ENCODE measurements at regions not wholly inside any gene's neighbourhood (a gene's known extent, or its start where the extent isn't known, plus 50 kb on each side); places are given as distances from the start of the nearest gene placed in this dataset.

GRCh38 chr3:5347486-5347885 is 160.0 kb downstream of the EDEM1 start:
- no peak overlapping the region for H3K27ac ChIP-seq
- H3K4me1 ChIP-seq, result no peaks in the 10 kb centered on the region
- H3K27me3 ChIP-seq, result no peaks in the 10 kb centered on the region
- intact Hi-C loops (cut with DNase I; ENCODE audit: low total_unique reads), result no loop called here
- H3K9me3 ChIP-seq, result no peaks in the 10 kb centered on the region
- H3K4me3 ChIP-seq, result no peak overlapping the region
- TF ChIP-seq POLR2AphosphoS5 (IDR thresholded peaks at IDR 0.05) (no peak), CTCF (IDR thresholded peaks at IDR 0.05) (no peak), POLR2A (IDR thresholded peaks at IDR 0.05) (no peak)
- H3K36me3 ChIP-seq, result no peaks in the 10 kb centered on the region
- no peak for DNase-seq (ENCODE audit: low spot score in 2 of 2)

- H3K4me3 ChIP-seq, result no peak overlapping the region
- H3K27ac ChIP-seq, result no peak overlapping the region
- no peak for DNase-seq (ENCODE audit: low spot score in 2 of 2)
- H3K36me3 ChIP-seq, result no peaks in the 10 kb centered on the region
- H3K9me3 ChIP-seq, result no peaks in the 10 kb centered on the region
- no peaks in the 10 kb centered on the region for H3K4me1 ChIP-seq
- intact Hi-C loops (cut with DNase I; ENCODE audit: low total_unique reads), result no loop called here
- H3K27me3 ChIP-seq, result no peaks in the 10 kb centered on the region
- TF ChIP-seq CTCF (IDR thresholded peaks at IDR 0.05), result no peak
- TF ChIP-seq POLR2AphosphoS5 (IDR thresholded peaks at IDR 0.05), result no peak
- TF ChIP-seq POLR2A (IDR thresholded peaks at IDR 0.05), result no peak
These were observed 160.9 kb downstream of the EDEM1 start for GRCh38 chr3:5348229-5348902.

DNA sequence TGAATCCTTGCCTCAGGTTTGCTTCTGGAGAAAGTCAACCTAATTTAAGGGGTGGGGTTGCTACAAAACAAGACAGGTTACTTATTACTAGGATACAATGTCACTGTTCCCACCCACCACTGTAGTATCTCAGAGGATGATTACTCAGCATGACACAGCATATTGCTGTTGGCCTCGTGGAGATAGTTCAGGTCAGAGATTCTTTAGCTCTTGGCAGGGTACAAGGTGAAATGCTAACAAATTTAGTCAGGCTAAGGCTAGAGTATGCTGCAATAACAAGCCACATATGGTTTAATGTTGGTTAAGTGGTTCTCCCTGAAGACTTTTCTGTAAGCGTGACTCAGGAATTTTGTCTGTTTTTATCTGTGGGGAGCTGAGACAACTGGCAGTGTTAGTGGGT is 161.8 kb downstream of the EDEM1 start:
- intact Hi-C loops (cut with DNase I; ENCODE audit: low total_unique reads), result no loop called here
- H3K27ac ChIP-seq, result no peak overlapping the region

GRCh38 chr3:5357089-5357488 is 169.6 kb downstream of the EDEM1 start:
- no peak for DNase-seq (ENCODE audit: low spot score in 2 of 2)
- Histone ChIP-seq H3K27me3 (no peaks in the 10 kb centered on the region), H3K4me1 (no peaks in the 10 kb centered on the region), H3K4me3 (no peak overlapping the region), H3K27ac (no peak overlapping the region), H3K9me3 (peaks cover 0 to 11% of the 10 kb centered on the region in 2 donors), H3K36me3 (no peaks in the 10 kb centered on the region)
- intact Hi-C loops (cut with DNase I; ENCODE audit: low total_unique reads), result no loop called here
- TF ChIP-seq POLR2A (IDR thresholded peaks at IDR 0.05), result no peak
- no peak for TF ChIP-seq CTCF (IDR thresholded peaks at IDR 0.05)
- TF ChIP-seq POLR2AphosphoS5 (IDR thresholded peaks at IDR 0.05), result no peak

More for the DNA sequence above, 161.8 kb downstream of the EDEM1 start:
- no peaks in the 10 kb centered on the region for H3K27me3 ChIP-seq
- H3K9me3 ChIP-seq, result no peaks in the 10 kb centered on the region
- no peak overlapping the region for H3K4me3 ChIP-seq
- no peak for DNase-seq (ENCODE audit: low spot score in 2 of 2)
- no peaks in the 10 kb centered on the region for H3K4me1 ChIP-seq
- no peaks in the 10 kb centered on the region for H3K36me3 ChIP-seq
- no peak for TF ChIP-seq POLR2A (IDR thresholded peaks at IDR 0.05)
- no peak for TF ChIP-seq POLR2AphosphoS5 (IDR thresholded peaks at IDR 0.05)
- no peak for TF ChIP-seq CTCF (IDR thresholded peaks at IDR 0.05)

- Histone ChIP-seq H3K27ac (no peak overlapping the region), H3K4me3 (no peak overlapping the region), H3K9me3 (peaks cover 0 to 11% of the 10 kb centered on the region in 2 donors), H3K36me3 (no peaks in the 10 kb centered on the region), H3K27me3 (no peaks in the 10 kb centered on the region), H3K4me1 (no peaks in the 10 kb centered on the region)
- intact Hi-C loops (cut with DNase I; ENCODE audit: low total_unique reads), result no loop called here
- TF ChIP-seq POLR2AphosphoS5 (IDR thresholded peaks at IDR 0.05) (no peak), CTCF (IDR thresholded peaks at IDR 0.05) (no peak), POLR2A (IDR thresholded peaks at IDR 0.05) (no peak)
- DNase-seq (ENCODE audit: low spot score in 2 of 2), result no peak
These were observed 171.4 kb downstream of the EDEM1 start for GRCh38 chr3:5358911-5359310.
